Chondrocyte (in vitro differentiated cells): ENCODE measurements at regions not wholly inside any gene's neighbourhood (a gene's known extent, or its start where the extent isn't known, plus 50 kb on each side); places are given as distances from the start of the nearest gene placed in this dataset.

ENCODE experiments used
- DNase-seq: peaks from one replicate; pipeline ENCODE4 v3.0.0; 2021; ENCODE audit warnings: mixed read lengths, low spot score
- H3K27ac Mint-ChIP-seq: one replicate; pipeline ENCODE4 v1.8.0; 2021; ENCODE audit warnings: mild to moderate bottlenecking, moderate library complexity, mixed read lengths; ENCODE audit not compliant: unreplicated experiment
- H3K27me3 Mint-ChIP-seq: 2 replicates; pipeline ENCODE4 v1.8.0; 2021; ENCODE audit warnings: low read depth, mixed read lengths
- H3K36me3 Mint-ChIP-seq: 2 replicates; pipeline ENCODE4 v1.8.0; 2021; ENCODE audit warnings: low read depth, mixed read lengths
- H3K4me1 Mint-ChIP-seq: 2 replicates; pipeline ENCODE4 v1.8.0; 2021; ENCODE audit warnings: low read depth, mild to moderate bottlenecking, mixed read lengths
- H3K4me3 Mint-ChIP-seq: one replicate; pipeline ENCODE4 v1.8.0; 2021; ENCODE audit warnings: mild to moderate bottlenecking, moderate library complexity, mixed read lengths; ENCODE audit not compliant: unreplicated experiment
- H3K9me3 Mint-ChIP-seq: 2 replicates; pipeline ENCODE4 v1.8.0; 2021; ENCODE audit warnings: low read depth, mixed read lengths
- TF ChIP-seq, protein P1 (sequence below): fragments of 200-600 bp; sonication (generic); IDR thresholded peaks from 2 replicates; pipeline ENCODE4 v1.5.0; 2021; ENCODE audit warnings: antibody characterized with exemption, mild to moderate bottlenecking, moderate library complexity

DNA sequence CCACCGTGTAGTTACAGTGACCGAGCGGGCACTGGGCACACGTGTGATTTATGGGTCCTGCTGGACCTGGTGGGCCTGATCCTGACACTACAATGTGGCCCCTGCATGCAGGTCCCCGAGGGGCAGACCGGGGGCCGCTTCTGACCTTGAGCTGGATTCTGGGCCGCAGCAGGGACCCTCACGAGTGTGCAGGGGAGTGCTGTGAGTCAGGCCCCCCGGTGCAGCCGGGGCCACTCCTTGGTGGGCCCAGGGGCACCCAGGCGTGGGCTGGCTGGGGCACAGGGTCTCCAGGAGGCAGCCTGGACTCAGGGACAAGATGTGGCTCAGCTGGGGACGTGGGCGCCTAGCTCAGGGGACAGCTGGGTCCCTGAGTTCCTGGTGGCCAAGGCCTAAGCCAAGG is 77.5 kb upstream of the TTC34 start:
- TF ChIP-seq, protein P1, sequence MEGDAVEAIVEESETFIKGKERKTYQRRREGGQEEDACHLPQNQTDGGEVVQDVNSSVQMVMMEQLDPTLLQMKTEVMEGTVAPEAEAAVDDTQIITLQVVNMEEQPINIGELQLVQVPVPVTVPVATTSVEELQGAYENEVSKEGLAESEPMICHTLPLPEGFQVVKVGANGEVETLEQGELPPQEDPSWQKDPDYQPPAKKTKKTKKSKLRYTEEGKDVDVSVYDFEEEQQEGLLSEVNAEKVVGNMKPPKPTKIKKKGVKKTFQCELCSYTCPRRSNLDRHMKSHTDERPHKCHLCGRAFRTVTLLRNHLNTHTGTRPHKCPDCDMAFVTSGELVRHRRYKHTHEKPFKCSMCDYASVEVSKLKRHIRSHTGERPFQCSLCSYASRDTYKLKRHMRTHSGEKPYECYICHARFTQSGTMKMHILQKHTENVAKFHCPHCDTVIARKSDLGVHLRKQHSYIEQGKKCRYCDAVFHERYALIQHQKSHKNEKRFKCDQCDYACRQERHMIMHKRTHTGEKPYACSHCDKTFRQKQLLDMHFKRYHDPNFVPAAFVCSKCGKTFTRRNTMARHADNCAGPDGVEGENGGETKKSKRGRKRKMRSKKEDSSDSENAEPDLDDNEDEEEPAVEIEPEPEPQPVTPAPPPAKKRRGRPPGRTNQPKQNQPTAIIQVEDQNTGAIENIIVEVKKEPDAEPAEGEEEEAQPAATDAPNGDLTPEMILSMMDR = no peak
- Mint-ChIP-seq H3K4me3 (no peak overlapping the region), H3K27me3 (no peaks in the 10 kb centered on the region), H3K9me3 (no peaks in the 10 kb centered on the region), H3K36me3 (no peaks in the 10 kb centered on the region), H3K27ac (no peak overlapping the region), H3K4me1 (no peaks in the 10 kb centered on the region)
- DNase-seq = no peak

DNA sequence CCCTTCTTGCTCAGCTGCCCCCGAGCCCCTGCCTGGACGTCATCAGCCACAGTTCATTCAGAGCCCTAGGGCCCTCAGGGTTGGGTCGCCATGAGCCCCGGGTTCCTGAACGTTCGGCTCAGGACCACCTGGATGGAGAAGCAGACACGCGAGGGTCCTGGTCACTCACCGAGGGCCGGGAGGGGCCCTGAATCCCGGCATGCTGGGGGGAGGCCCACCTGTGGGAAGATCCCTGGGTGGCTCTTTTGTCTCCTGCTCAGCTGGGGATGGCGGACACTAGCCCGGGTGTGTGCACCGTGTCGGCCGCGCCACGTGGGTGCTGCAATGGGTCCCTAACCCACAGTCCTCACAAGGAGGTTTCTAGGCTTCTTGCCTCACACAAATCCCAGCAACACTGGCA is 78.1 kb upstream of the TTC34 start:
- Mint-ChIP-seq H3K27ac (no peak overlapping the region), H3K27me3 (no peaks in the 10 kb centered on the region), H3K9me3 (no peaks in the 10 kb centered on the region), H3K4me3 (no peak overlapping the region), H3K36me3 (no peaks in the 10 kb centered on the region), H3K4me1 (no peaks in the 10 kb centered on the region)
- TF ChIP-seq, protein P1 = no peak
- no peak for DNase-seq

DNA sequence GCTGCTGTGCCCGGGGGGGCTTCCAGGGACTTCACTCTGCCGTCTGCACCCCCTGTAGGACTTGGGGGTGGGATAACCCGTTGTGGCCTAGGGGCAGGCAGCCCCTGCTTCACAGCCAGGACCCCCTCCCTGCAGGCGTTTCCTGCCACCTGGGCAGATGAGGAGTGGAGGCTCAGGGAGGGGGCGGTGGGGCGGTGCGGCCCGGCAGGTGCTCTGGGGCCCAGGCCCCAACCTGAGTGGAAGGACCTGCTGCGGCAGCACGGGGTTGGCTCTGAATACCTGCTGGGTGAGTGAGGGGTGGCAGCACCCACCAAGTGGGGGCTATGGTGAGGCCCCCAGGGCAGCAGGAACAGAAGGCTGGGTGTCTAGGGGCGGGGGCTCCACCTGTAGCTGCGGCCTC is 78.6 kb upstream of the TTC34 start:
- Mint-ChIP-seq H3K9me3 (peaks cover 3% of the 10 kb centered on the region), H3K36me3 (no peaks in the 10 kb centered on the region), H3K4me1 (no peaks in the 10 kb centered on the region), H3K27me3 (no peaks in the 10 kb centered on the region), H3K4me3 (no peak overlapping the region), H3K27ac (no peak overlapping the region)
- TF ChIP-seq, protein P1 = no peak
- no peak for DNase-seq

DNA sequence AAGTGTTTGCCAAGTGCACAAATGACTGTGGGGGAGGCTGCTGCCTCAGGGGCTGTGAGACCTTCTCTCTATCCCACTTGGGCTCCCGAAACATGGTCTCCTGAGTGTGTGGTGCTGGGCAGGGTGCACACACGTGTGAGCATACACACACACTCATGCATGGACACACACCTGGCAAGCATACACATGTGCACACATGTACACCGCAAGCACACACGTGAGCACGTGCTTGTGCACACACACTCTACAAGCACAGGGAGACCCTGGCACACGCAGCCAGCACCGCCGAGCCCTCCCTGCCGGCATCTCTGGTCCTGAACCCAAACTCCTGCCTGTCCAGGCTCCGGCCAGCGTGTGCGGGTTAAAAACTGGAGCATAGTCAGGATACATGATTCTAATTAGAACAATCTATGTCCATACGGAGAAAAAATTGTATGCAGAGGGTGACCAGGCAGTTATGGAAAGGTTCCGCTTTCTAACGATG is 79.4 kb upstream of the TTC34 start:
- H3K4me1 Mint-ChIP-seq = no peaks in the 10 kb centered on the region
- H3K27ac Mint-ChIP-seq = no peak overlapping the region
- H3K27me3 Mint-ChIP-seq = no peaks in the 10 kb centered on the region
- TF ChIP-seq, protein P1 = no peak
- H3K9me3 Mint-ChIP-seq = peaks cover 8% of the 10 kb centered on the region
- H3K36me3 Mint-ChIP-seq = no peaks in the 10 kb centered on the region
- no peak overlapping the region for H3K4me3 Mint-ChIP-seq
- DNase-seq = no peak

DNA sequence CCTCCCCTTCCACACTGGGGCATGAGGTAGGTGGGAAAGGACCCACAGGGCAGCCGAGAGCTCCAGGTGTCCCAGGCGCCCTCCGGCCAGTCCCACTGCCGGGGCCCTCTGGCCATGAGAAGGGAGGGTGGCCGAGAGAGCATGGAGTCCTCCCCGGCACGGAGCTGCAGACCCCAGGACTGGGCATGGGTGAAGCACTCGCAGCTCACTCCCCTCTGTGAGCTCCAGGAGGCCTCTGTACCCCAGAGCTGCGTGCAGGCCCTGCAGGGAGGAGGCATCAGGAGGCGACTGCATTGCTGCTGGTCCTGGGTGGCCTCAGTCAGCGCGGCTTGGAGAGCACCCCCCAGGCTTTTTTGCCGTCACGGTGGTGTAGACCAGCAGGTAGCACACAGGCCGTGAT is 80.1 kb upstream of the TTC34 start:
- H3K27ac Mint-ChIP-seq = no peak overlapping the region
- H3K4me3 Mint-ChIP-seq = no peak overlapping the region
- TF ChIP-seq, protein P1 = no peak
- H3K36me3 Mint-ChIP-seq = no peaks in the 10 kb centered on the region
- no peaks in the 10 kb centered on the region for H3K4me1 Mint-ChIP-seq
- DNase-seq = no peak
- no peaks in the 10 kb centered on the region for H3K27me3 Mint-ChIP-seq
- peaks cover 9% of the 10 kb centered on the region for H3K9me3 Mint-ChIP-seq
